MCF 10A (cell line): ENCODE measurements at regions not wholly inside any gene's neighbourhood (a gene's known extent, or its start where the extent isn't known, plus 50 kb on each side); places are given as distances from the start of the nearest gene placed in this dataset.

Source experiments
- BruUV-seq: library from RNA; stranded (reverse); fragments of 400-500 nt; replicated peaks from 2 replicates; lab custom pipeline; 2021; lab: Mats Ljungman, UMichigan
- CTCF ChIA-PET: fragments of 300-600 bp; sonication (Branson Sonifier 250); formaldehyde crosslinking; extraction: SDS; loops from one replicate; lab custom pipeline; 2021; ENCODE audit warnings: antibody characterized with exemption, inconsistent platforms; lab: Yijun Ruan, JAX
- POLR2A ChIA-PET: fragments of 300-600, 350-650 bp; sonication (Branson Sonifier 250); formaldehyde crosslinking; extraction: SDS; loops from one replicate; lab custom pipeline; 2020; ENCODE audit warnings: antibody characterized with exemption, inconsistent platforms; lab: Yijun Ruan, JAX
- DNase-seq: peaks from one replicate; pipeline ENCODE4 v3.0.0-alpha.2; 2018; ENCODE audit not compliant: unreplicated experiment
- H3K27ac Mint-ChIP-seq: one replicate; pipeline ENCODE4 v1.8.0; 2022; ENCODE audit warnings: mild to moderate bottlenecking, low read depth, mixed read lengths; ENCODE audit not compliant: unreplicated experiment
- H3K27me3 Mint-ChIP-seq: one replicate; pipeline ENCODE4 v1.8.0; 2022; ENCODE audit warnings: mixed read lengths; ENCODE audit not compliant: insufficient read depth, unreplicated experiment
- H3K36me3 Mint-ChIP-seq: one replicate; pipeline ENCODE4 v1.8.0; 2022; ENCODE audit warnings: mild to moderate bottlenecking, moderate library complexity, mixed read lengths; ENCODE audit not compliant: insufficient read depth, unreplicated experiment
- H3K4me1 Mint-ChIP-seq: one replicate; pipeline ENCODE4 v1.8.0; 2022; ENCODE audit warnings: mixed read lengths; ENCODE audit not compliant: insufficient read depth, unreplicated experiment
- H3K4me3 Mint-ChIP-seq: one replicate; pipeline ENCODE4 v1.8.0; 2022; ENCODE audit warnings: mild to moderate bottlenecking, moderate library complexity, mixed read lengths; ENCODE audit not compliant: unreplicated experiment
- H3K9me3 Mint-ChIP-seq: one replicate; pipeline ENCODE4 v1.8.0; 2022; ENCODE audit warnings: mixed read lengths; ENCODE audit not compliant: unreplicated experiment
- intact Hi-C: fragments of 100-400 bp; cut with micrococcal nuclease; formaldehyde crosslinking; loops from 2 replicates; pipeline ENCODE4 v1.14.1; 2022
- TF ChIP-seq, protein P1 (sequence below): fragments of 200-600 bp; IDR thresholded peaks from one replicate; pipeline ENCODE4 v1.8.0; 2022; ENCODE audit warnings: antibody characterized with exemption, mild to moderate bottlenecking; ENCODE audit not compliant: unreplicated experiment

DNA sequence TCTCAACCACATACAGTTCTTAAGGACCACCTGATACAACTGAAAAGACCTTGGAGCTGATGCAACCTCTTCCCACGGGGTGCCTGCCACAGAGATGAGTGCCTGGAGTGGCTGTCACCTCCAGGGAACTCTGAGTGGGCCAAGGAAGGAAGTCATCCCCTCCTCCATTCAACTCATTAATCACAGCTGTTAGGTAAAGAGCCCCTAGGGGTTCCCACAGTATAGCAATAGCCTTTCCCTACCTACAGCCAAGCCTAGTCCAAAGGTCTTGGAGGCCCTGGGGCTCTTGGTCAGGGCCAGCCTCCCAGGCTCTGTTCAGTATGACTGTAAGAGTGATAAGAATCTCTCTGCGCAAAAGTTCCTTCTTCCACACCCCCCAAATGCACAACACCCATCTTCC, 70.4 kb upstream of the NFE2L3 start:
- ChIA-PET POLR2A (interaction anchor here (0.6 to 13.7 kb wide), 3 partner anchors 10 to 156 kb away, joined by 3 to 268 read pairs (median 4); partner anchors contain the start of genes CBX3 and HNRNPA2B1), CTCF (interaction anchor here (1.2 to 3.2 kb wide), 4 partner anchors 9 to 284 kb away, joined by 4 to 22 read pairs (median 5); no protein-coding TSS in a partner anchor)
- no peak overlapping the region for H3K4me3 Mint-ChIP-seq
- DNase-seq: no peak
- H3K27me3 Mint-ChIP-seq: no peaks in the 10 kb centered on the region
- TF ChIP-seq, protein P1, sequence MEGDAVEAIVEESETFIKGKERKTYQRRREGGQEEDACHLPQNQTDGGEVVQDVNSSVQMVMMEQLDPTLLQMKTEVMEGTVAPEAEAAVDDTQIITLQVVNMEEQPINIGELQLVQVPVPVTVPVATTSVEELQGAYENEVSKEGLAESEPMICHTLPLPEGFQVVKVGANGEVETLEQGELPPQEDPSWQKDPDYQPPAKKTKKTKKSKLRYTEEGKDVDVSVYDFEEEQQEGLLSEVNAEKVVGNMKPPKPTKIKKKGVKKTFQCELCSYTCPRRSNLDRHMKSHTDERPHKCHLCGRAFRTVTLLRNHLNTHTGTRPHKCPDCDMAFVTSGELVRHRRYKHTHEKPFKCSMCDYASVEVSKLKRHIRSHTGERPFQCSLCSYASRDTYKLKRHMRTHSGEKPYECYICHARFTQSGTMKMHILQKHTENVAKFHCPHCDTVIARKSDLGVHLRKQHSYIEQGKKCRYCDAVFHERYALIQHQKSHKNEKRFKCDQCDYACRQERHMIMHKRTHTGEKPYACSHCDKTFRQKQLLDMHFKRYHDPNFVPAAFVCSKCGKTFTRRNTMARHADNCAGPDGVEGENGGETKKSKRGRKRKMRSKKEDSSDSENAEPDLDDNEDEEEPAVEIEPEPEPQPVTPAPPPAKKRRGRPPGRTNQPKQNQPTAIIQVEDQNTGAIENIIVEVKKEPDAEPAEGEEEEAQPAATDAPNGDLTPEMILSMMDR: no peak
- intact Hi-C loops: no loop called here
- no peaks in the 10 kb centered on the region for H3K36me3 Mint-ChIP-seq
- no peaks in the 10 kb centered on the region for H3K4me1 Mint-ChIP-seq
- no peaks in the 10 kb centered on the region for H3K9me3 Mint-ChIP-seq
- BruUV-seq: no TSS peak
- H3K27ac Mint-ChIP-seq: no peak overlapping the region

GRCh38 chr7:26083113-26083512, 68.9 kb upstream of the NFE2L3 start:
- H3K27ac Mint-ChIP-seq: no peak overlapping the region
- POLR2A ChIA-PET: interaction anchor here (1.6 to 13.7 kb wide), 2 partner anchors 102 to 114 kb away, joined by 5 to 268 read pairs; partner anchors contain the start of genes CBX3 and HNRNPA2B1
- H3K9me3 Mint-ChIP-seq: no peaks in the 10 kb centered on the region
- H3K36me3 Mint-ChIP-seq: no peaks in the 10 kb centered on the region
- H3K27me3 Mint-ChIP-seq: no peaks in the 10 kb centered on the region
- BruUV-seq: no TSS peak
- CTCF ChIA-PET: interaction anchor here (0.5 to 3.2 kb wide), 9 partner anchors 8 to 190 kb away, joined by 3 to 22 read pairs (median 5); no protein-coding TSS in a partner anchor
- no peak overlapping the region for H3K4me3 Mint-ChIP-seq
- TF ChIP-seq, protein P1: no peak
- intact Hi-C loops: no loop called here
- DNase-seq: peak; percentile 10
- H3K4me1 Mint-ChIP-seq: peaks cover 11% of the 10 kb centered on the region

DNA sequence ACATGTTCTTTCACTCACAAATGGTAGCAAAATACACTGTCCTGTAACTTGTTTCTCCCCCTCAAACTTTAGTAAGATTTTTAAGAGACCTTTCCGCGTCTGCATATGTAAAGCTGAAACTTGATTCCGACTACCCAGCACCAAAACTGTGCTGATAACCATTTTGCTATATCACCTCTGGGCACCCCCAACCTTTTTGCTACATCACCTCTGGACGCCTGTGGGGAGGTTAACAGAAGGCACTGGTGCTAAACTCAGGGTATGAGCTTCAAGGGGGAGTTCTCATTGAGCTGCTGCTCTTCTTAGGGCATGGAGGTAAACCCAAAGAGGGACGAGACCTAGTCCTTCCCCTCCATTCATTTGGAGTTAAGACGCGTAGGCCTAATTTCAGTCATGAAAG, 67.6 kb upstream of the NFE2L3 start:
- POLR2A ChIA-PET: interaction anchor here (1.1 to 13.7 kb wide), 4 partner anchors 11 to 113 kb away, joined by 3 to 268 read pairs (median 4); partner anchors contain the start of genes CBX3 and HNRNPA2B1
- TF ChIP-seq, protein P1: no peak
- Mint-ChIP-seq H3K4me1 (peaks cover 11% of the 10 kb centered on the region), H3K27ac (no peak overlapping the region), H3K36me3 (no peaks in the 10 kb centered on the region), H3K9me3 (no peaks in the 10 kb centered on the region), H3K4me3 (no peak overlapping the region), H3K27me3 (no peaks in the 10 kb centered on the region)
- CTCF ChIA-PET: interaction anchor here (0.6 to 2.2 kb wide), 4 partner anchors 24 to 1059 kb away, joined by 3 to 12 read pairs (median 7); partner anchors contain the start of gene HOXA5
- no TSS peak for BruUV-seq
- intact Hi-C loops: no loop called here
- no peak for DNase-seq

DNA sequence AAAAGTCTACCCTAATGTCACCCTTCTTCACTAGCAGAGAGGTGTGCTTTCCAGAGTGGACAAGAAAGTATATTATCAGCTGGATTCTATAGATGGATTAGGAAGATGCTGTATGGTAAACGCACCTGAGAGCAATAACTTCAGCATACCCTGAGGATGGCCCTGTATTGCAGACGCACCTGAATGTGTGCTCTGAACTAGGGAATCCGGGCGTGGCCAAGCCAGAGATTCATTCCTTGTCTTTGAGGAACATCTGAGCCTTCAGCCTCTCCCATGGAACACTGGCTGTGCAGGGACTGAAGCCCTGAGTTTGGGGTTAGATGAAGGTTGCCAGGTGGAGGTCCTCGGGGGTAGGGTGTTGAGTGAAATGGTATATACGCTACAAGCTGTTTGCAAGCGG, 66.2 kb upstream of the NFE2L3 start:
- ChIA-PET POLR2A (interaction anchor here (0.6 to 13.7 kb wide), 4 partner anchors 9 to 111 kb away, joined by 3 to 268 read pairs (median 3); partner anchors contain the start of genes CBX3 and HNRNPA2B1), CTCF (interaction anchor here (0.5 to 1.6 kb wide), 5 partner anchors 14 to 280 kb away, joined by 3 to 5 read pairs (median 3); no protein-coding TSS in a partner anchor)
- Mint-ChIP-seq H3K9me3 (no peaks in the 10 kb centered on the region), H3K4me3 (no peak overlapping the region), H3K36me3 (no peaks in the 10 kb centered on the region), H3K4me1 (peaks cover 12% of the 10 kb centered on the region), H3K27me3 (no peaks in the 10 kb centered on the region), H3K27ac (no peak overlapping the region)
- TF ChIP-seq, protein P1: no peak
- BruUV-seq: no TSS peak
- intact Hi-C loops: no loop called here
- no peak for DNase-seq
